ENCODE measurements at regions not wholly inside any gene's neighbourhood (a gene's known extent, or its start where the extent isn't known, plus 50 kb on each side); places are given as distances from the start of the nearest gene placed in this dataset.
"Not testable (repeated sequence)": the region's sequence is repeated elsewhere in the genome, so short reads cannot be mapped to it uniquely, and the experiment has no call there.

DNA sequence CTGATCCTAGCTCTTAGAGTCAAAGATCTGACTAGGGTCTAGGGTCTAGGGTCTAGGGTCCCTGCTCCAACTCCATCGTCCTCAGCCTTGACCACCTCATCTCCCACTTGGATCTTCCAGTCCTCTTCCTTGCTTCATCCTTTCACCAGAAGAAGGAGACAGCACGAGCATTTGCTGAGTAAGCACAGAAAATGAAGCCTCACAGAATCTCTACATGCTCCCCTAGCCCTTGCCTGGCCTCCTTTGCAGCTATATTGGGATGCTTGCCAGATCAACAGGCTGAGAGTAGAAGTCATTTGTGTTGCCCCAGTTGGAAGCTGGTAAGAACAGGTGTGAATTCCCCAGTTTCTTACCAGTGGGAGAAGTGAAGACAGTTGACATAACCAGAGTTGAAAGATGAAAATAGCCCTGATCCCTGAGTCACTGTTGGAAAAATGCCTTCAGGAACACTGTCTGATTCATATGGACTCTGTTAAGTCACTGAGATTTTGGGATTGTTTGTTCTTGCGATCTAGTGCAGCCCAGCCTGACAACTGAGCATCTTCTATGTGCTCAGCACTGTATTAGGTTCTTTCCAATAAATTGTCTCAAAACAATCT is 552.5 kb downstream of the INSC start:
- DNase-seq, result no peak

DNA sequence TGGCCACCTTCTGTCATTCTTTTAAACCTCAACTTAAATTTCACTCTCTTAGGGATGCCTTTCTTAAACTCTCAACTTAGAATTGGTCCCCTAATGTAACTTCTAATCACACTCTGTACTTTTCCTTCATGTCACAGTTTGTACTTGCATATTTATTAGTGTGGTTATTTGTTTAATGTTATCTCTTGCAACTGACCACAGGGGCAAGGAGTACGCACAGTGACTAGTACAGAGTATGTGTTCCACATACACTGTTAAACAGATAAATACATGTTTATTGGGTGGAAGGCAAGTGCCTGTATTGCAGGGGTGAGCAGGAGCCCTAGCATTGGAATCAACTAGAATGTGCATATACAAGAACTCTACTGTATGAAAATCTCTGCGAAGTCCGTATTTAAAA is 554.0 kb downstream of the INSC start:
- DNase-seq, result no peak

DNA sequence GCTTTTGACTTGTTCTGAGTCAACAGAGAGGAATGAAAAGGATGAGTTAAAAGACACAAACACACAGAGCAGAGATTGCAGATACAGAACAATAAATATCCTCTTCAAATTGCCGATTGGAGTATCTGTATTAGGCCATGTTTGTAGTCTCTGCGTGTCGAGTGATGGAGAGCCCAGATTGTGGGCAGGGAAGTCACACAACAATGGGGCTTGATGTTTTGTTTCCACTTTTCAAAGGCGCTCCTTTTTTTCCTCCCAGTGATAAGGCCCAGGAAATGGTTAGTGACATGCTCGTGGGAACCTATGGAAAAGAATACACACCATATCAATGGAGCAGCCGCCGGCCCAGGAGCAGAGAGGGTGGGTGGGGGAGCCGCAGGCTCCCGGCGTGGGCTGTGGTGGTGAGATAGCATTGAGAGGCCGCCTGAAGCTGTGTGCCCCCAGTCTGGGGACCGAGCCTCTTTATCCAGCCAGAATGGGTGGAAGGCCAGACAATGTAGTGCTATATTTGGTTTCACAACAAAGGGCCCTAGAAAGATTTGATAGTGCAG is 555.9 kb downstream of the INSC start:
- DNase-seq, result no peak

DNA sequence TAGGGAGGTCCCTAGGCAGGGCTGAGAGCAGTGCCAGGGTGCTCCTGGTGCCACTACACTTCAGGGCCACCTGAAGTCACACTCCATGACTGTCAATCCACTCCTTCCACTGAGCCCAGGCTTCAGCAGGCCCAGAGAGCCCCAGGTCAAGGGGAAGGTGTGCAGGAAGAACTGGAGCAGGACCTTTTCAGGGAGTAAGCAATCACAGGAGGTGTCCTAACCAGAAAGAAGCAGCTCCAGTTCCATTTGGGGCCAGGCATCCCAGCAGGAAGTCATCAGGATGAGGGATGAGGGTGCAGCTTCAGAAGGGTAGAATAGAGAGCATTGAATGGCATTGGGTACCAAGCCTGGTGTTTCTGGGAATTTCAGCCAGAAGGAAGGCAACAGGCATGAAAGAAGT is 556.5 kb downstream of the INSC start:
- DNase-seq, result no peak

DNA sequence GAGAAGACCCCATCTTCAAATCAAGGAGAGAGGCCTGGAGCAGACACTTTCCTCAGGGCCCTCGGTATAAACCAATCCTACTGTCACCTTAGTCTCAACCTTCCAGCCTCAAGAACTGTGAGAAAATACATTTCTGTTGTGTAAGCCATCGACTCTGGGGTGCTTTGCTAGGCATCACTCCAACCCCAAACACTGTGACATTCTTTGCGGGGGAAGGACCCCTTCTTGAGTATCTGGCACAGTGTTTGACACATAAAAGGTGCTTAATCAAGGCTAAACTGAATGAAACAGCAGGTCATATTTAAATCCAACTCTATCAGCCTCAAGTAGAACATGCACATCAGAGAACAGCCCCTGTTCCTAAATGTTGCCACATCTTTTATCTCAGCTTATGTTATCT is 558.1 kb downstream of the INSC start:
- DNase-seq, result no peak

DNA sequence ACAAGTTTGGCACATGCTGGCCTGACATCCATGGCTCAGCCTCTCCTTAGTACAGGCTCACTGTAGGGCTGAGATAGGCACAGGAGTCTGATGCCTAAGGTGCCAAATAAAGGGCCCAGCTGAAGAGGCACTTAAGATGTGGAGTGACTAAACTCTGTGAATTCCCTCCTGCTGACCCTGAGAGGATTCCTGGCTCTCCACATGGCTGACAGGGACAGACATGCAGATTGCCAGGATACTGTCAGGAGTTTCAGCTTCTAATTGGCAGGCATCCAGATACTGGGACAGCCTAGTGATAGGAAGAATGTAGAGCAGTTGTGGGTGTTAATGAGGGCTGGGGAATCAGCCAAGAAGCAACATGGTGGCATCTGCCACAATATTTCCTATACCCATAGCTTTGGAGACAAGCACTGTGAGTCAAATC is 558.7 kb downstream of the INSC start:
- DNase-seq, result no peak

DNA sequence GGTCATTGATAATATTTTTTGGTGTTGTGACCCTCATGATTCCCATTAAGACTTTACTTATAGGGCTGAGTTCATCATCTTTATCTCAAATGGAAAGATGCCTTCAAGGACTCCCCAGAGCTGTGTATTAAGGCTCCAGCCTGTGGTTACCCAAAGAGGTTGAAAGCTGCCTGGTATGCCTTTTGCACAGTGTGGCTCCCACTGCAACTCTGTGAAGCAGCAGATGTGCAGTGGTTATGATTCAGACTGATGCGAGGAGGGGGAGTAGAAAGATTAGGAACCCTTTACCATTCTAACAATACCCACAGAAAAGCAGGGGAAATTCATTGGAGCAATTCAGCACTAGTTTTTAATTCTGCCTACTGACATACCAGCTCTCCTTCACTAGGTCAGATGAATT is 560.0 kb downstream of the INSC start:
- no peak for DNase-seq

DNA sequence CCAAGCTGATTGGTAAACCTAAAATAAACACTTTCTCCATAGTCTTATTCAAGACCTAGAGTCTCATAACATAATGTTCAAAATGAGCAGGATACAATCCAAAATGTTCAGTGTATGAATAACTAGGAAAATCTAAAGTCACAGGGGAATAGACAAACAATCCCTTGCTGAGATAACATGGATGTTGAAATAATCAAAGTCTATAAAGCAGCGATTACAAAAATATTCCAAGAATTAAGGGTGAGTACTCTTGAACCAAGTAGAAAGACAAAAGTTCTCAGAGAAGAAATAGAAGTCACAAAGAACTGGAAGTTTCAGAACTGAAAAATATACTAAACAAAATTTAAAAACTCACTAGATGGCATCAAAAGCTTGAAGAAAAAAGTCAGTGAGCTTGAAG is 561.0 kb downstream of the INSC start:
- DNase-seq, result no peak

DNA sequence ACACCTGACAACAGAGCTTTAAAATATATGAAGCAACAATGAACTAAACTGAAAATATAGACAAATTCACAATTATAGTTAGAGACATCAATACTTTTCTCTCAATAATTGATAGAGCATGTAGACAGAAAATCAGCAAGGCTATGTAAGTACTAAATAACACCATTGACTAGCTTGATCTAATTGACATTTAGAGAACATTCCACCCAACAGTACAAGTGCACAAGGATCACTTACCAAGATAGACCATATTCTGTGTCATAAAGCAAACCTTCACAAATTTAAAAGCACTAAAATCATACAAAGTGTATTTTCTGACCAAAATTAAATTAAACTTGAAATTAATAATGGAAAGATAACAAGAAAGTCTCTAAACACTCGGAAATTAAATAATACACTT is 562.5 kb downstream of the INSC start:
- no peak for DNase-seq

DNA sequence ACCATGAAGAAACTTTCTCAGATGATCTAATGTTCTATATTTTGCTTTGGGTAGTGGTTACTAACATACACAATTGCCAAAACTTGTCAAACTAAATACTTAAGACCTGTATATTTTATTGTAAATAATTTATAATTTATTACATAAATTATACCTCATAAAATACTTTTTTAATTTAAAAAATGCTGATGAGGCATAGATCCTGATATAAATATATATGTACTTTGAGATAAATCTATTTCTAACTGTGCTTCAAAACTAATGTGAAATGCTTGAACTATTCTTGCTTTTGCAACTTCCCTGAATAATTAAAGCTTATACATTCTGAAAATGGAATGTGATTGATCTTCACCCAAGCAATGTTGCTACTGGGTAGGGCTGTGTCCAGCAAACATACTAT is 568.8 kb downstream of the INSC start:
- DNase-seq, result no peak

DNA sequence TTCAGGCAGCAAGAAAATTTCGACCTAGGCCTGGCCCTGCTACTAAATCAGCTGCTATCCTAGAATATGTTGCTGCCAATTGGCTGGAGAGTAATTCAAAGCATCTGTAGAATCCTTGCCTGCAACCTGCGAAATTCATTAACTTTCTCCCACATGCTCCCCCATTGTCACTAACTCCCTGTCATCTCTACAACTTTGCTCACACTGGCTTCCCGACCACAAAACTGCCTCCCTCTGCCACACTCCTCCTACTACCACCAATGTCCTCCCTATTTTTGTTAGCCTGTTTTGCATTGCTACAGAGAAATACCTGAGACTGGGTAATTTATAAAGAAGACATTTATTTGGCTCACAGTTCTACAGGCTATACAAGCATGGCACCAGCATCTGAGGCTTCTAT is 570.6 kb downstream of the INSC start:
- no peak for DNase-seq

DNA sequence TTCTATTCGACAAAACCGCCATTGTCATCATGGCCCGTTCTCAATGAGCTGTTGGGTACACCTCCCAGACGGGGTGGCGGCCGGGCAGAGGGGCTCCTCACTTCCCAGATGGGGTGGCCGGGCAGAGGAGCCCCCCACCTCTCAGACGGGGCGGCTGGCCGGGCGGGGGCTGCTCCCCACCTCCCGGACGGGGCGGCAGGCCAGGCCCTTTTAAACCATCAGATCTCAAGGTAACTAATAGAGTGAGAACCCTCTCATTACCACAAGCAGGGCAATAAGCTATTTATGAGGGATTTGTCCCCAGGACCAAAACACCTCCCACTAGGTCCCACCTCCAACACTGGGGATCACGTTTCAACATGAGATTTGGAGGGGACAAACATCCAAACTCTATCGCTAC is 571.5 kb downstream of the INSC start:
- not testable (repeated sequence) for DNase-seq

DNA sequence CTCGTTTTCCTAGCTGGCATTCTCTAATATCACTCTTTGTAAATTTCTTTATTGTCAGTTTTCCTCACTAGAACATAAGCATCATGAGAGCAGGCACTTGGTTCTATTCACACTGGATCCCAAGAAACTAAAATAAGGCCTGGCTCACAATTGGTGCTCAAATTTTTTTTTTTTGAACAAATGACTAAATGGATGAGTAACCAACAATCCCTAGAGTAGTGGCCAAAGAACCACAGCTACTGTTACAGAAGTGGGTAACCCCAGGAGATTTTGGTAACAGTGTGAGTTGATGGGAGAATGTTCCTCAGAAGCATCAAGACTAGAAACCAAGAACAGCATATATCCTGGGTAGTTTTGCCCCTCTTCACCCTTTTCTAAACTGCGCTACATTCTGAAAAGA is 572.6 kb downstream of the INSC start:
- DNase-seq, result no peak

DNA sequence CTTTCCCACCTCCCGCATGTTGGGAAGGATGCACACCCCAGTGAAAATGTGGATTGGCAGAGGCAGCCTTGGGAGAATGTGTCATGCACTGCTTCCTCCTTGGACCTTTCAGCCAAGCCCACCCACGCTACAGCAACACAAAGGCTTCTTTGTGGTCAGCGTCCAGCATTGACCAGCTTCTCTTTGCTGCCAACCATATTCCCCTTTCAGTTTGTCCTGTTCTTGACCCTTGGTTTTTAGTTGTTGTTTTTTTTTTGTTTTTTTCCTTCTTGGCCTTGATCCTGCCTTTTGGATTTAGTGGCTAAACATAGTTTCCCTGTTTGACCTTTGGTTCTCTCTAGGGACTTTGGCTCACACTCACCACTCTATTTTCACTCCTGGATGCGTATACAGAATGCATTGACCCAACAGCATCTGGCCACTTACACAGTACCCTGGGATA is 573.6 kb downstream of the INSC start:
- DNase-seq, result no peak

DNA sequence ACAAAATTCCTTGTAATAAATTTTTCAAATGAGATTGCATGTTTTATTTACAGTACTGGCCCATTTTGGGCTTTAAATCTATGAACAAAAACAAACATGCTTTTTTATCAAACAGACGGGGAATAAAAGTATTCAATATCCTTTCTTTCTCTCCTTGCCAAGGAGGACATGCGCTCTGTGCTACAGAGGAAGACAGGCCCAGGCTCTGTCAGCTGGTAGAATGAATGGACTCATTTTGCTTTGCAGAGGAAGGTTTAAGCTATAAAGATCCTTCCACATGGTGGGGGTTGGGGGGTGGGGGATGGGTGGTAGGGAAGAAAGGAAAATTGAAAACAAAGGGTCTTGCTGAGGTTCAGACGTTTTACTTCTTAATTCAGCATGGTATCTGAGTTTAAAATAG is 575.6 kb downstream of the INSC start:
- DNase-seq, result no peak

DNA sequence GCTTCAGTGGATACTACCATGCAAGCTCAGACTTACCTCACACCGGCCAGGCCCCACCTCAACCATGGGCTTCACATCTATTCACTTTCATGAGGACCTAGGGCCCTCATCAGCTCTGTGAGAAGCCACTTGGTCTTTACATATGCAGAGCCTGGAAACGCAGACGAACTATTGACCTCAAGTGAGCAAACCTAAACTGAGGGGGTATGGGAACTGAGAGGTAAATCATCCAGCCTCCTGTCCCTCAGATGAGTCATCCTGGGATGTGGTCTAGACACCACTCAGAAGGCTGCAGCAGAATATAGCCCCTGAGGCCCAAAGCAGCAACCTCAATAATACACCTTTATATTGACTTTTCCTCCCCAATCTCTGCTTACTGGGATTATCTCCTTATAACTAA is 578.0 kb downstream of the INSC start:
- DNase-seq, result no peak

DNA sequence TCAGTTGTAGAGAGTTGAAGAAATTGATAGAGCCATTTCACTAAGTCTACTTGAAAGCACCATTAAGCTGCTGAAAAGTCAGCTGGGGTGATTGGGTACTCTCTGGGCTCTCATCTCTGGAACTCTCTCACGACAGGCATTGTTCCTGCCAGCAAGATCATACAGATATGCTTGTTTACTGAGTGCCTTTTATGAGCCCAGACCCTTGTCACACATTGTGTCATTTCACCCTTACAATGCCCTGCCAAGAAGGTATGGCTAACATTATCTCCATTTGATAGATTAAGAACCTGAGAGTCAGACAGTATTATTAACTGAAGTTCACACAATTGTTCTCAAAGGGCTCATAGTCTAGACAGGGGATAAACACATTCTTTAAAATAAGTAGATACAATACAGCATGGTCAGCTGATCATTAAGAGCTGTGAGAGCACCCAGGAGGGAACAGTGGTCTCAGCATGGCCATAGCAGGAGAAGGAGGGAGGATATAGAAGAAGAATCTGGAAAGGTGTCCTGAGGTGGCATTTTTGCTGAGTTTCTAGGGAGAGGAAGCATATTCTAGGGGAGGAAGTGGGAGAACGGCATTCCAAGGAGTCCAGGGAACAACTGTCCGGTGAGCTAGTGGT is 580.5 kb downstream of the INSC start:
- no peak for DNase-seq

DNA sequence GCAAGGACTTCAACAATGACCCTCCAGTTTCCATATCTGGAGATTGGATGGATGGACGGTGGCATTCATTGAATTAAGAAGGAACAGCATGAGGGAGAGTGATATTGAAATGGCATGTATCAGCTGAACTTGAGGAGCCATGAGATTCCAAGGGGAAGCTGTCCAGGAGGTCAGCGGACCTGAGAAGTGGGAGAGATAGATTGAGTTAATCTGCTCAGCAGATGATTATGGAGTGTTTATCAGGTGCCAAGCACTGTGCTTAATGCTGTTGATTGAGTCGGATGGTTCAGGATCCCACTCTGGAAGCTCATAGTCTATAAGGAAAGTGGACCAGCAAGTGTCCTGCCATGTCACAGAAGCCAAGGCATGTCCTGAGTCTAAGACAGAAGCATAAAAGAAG is 581.3 kb downstream of the INSC start:
- no peak for DNase-seq

DNA sequence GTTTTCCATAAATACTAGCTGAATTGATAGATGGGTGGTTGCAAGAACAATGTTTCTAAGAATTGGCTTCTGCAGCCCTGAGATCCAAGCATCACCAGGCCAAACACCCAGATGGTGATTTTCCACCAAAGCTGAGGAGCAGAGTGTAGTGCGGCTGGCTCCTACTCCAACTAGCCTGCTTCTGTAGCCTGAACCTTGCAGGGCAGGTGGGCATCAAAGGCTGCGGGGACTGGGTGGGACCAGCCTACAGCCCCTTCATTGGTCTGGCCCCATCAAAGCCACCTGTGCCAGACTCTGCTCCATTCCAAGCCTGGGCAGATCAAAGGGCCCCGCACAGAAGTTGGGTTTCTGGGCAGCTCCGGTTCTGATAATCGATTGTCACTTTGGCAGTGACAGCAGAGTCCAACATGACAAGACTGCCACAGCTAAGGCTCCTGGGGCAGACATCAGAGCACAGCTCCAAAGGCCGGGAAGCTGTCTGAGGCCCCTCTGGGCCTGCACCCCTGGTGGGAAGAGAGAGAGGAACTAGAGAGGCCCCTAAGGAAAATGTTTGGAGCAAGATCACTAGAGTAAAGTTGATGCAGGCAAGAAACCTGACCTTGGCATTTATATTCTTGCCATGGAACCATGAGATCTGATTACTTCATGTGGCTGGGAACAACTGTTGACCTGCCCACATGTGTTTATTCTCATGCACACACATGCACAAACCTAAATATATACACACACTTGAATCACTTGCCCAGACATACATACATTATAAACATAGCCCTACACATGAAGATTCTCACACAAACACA is 582.9 kb downstream of the INSC start:
- no peak for DNase-seq

DNA sequence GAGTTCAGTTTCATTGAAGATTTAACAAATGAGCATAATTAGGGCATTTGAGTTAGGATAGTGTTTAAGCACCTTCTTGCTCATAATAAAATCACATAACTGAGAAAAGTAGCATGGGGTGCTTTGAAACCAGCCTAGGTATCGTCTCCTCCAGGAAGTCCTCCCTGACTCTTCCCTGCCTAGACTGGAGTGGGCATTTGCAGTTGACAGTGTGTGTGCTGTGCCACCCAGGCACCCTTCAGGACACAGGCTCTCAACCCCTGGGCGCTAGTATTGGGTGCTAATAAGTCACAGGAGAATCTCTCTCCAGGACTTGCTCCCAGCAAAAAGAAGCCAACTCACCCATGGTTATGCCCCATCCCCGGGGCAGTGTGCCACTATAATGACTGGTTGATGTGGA is 584.1 kb downstream of the INSC start:
- DNase-seq, result no peak

DNA sequence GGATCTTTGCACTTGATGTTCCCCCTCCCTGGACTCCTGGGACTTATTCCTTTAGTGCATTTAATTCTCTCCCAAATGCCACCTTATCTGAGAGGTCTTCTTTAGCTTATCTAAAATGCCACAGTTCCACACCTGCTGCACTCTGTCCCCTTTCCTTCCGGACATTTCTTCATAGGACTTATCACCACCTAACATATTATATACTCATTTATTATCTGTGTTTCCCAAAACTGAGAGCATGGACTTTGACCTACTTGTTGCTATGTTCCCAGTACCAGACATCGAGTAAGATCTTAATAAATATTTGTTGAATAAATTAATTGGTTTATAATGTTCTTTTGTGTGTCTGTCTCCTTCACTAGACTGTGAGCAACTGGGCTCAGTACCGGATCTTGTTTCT is 585.3 kb downstream of the INSC start:
- no peak for DNase-seq

DNA sequence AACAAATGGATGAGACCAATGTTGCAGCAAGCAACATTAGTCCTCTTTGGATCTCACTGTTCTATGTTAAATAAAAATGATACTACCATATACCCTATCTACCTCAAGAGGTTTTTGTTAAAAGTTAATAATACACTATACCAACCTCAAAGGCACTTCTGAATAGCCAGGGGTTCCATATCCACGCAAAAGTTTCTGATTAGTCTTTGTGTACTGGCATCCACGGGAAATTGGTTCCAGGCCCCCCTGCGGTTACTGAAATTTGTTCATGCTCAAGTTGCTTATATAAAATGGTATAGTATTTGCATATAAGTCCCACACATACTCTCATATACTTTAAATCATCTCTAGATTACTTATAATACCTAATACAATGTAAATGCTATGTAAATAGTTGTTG is 585.7 kb downstream of the INSC start:
- DNase-seq, result no peak

DNA sequence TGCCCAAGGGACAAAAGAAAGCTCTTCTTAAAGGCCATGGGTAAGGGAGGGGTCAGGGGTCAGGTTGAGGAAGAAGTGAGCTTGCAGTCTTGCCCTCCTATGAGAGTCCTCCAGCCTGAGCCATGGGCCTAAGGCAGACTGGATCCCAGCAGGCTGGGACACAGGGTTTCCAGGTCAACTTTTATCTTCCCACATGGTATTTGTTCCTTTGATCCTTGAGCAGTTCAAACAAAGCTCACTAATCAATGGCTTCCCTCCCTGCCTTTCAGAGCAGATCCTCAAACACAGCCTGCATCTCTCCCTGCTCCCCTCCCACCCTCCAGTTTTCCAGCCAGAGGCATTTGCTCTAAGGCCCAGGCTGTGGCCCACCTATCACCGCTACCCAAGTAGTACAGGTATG is 589.3 kb downstream of the INSC start:
- no peak for DNase-seq

DNA sequence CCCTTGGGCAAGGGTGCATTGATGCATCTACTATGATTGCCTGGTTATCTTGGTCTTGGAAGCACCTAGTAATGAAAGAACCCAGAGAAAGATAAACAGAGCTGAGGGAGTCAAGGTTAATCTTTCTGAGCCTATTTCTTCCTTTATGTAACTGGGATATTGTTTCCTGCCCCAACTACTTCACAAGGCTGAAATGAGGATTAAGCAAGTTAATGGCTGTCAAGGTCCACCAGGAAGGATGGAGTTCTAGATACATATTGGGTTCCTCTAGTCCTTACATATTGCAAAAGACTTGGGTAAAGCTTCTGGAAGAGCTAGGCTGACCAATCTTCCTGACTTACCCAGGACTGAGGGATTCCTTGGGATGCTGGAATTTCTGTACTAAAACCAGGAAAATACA is 589.8 kb downstream of the INSC start:
- no peak for DNase-seq

Data from suppressor macrophage treated with lipopolysaccharide for 4 hours (primary cell).